Adrenal gland (tissue), 5 donors: ENCODE measurements at regions not wholly inside any gene's neighbourhood (a gene's known extent, or its start where the extent isn't known, plus 50 kb on each side); places are given as distances from the start of the nearest gene placed in this dataset.

ENCODE experiments used
- POLR2A ChIP-seq, 2 donors: fragments of 450-650 bp; IDR thresholded peaks; one replicate each; pipeline ENCODE4 v1.6.1; 2017; ENCODE audit warnings: antibody characterized with exemption in 2 of 2, mild to moderate bottlenecking in 2 of 2, moderate library complexity in 1 of 2
- TF ChIP-seq, protein P1 (sequence below), 6 experiments: fragments of 450-650 bp in 4 of 6; fragments of 200-600 bp in 2 of 6; sonication (generic) in 1 of 6; IDR thresholded peaks; 1 replicate in 5 of 6; 2 replicates in 1 of 6; pipeline versions ENCODE4 v1.5.1 to v1.8.0; 2016 to 2021; ENCODE audit warnings: antibody characterized with exemption in 6 of 6, mild to moderate bottlenecking in 2 of 6, moderate library complexity in 1 of 6
- donor health status: DM: no; HTN: no; CAD: no.

- TF ChIP-seq POLR2A (IDR thresholded peaks at IDR 0.05): no peak
- TF ChIP-seq, protein P1, sequence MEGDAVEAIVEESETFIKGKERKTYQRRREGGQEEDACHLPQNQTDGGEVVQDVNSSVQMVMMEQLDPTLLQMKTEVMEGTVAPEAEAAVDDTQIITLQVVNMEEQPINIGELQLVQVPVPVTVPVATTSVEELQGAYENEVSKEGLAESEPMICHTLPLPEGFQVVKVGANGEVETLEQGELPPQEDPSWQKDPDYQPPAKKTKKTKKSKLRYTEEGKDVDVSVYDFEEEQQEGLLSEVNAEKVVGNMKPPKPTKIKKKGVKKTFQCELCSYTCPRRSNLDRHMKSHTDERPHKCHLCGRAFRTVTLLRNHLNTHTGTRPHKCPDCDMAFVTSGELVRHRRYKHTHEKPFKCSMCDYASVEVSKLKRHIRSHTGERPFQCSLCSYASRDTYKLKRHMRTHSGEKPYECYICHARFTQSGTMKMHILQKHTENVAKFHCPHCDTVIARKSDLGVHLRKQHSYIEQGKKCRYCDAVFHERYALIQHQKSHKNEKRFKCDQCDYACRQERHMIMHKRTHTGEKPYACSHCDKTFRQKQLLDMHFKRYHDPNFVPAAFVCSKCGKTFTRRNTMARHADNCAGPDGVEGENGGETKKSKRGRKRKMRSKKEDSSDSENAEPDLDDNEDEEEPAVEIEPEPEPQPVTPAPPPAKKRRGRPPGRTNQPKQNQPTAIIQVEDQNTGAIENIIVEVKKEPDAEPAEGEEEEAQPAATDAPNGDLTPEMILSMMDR (IDR thresholded peaks at IDR 0.05): no peak
These were observed 1095.6 kb upstream of the NRXN1 start for GRCh38 chr2:52127527-52127926.
